ENCODE measurements at regions not wholly inside any gene's neighbourhood (a gene's known extent, or its start where the extent isn't known, plus 50 kb on each side); places are given as distances from the start of the nearest gene placed in this dataset.

DNA sequence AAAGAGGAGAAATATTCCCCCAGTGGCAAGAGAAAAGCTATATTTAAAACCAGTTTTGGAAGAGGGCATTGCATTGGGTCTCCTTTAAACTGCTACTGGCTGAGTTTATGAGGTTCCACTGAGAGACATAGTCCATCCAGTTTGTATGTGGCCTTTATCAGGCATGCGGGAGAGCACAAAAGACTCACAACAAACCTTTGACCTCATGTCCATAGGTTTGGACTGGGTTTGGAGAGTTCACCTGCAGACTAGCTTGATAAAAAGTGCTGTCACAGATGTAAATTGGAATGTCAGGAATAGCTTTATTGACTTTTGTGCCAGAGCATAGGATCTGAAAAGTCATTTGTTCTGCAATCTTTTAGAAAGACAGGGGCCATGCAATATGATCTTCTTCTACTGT is 131.0 kb upstream of the NRIP1 start:
- POLR2A ChIA-PET, result interaction anchor here (0.7 to 1.2 kb wide), 2 partner anchors 8 to 980 kb away, joined by 4 read pairs; partner anchors contain the start of gene RBM11
- H3K4me1 ChIP-seq (ENCODE audit: control insufficient read depth, insufficient read depth, low read length), result peaks cover 5% of the 10 kb centered on the region
- no peaks in the 10 kb centered on the region for H3K36me3 ChIP-seq (ENCODE audit: control insufficient read depth in 2 of 2, insufficient read depth in 1 of 2, low read length in 2 of 2)
- no peak for TF ChIP-seq ZNF792 (tag by site-specific recombination; IDR thresholded peaks at IDR 0.05)
- TF ChIP-seq RBAK (tag by site-specific recombination; IDR thresholded peaks at IDR 0.05), result no peak
- no peak for TF ChIP-seq ZSCAN30 (tag by site-specific recombination; IDR thresholded peaks at IDR 0.05)
- no peak for TF ChIP-seq KLF7 (tag by site-specific recombination; IDR thresholded peaks at IDR 0.05; ENCODE audit: borderline replicate concordance)
- no peak for TF ChIP-seq ZNF48 (tag by site-specific recombination; IDR thresholded peaks at IDR 0.05)
- no peak for TF ChIP-seq FEZF1 (tag by site-specific recombination; IDR thresholded peaks at IDR 0.05)
- TF ChIP-seq, protein P1, sequence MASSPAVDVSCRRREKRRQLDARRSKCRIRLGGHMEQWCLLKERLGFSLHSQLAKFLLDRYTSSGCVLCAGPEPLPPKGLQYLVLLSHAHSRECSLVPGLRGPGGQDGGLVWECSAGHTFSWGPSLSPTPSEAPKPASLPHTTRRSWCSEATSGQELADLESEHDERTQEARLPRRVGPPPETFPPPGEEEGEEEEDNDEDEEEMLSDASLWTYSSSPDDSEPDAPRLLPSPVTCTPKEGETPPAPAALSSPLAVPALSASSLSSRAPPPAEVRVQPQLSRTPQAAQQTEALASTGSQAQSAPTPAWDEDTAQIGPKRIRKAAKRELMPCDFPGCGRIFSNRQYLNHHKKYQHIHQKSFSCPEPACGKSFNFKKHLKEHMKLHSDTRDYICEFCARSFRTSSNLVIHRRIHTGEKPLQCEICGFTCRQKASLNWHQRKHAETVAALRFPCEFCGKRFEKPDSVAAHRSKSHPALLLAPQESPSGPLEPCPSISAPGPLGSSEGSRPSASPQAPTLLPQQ (tag by site-specific recombination; IDR thresholded peaks at IDR 0.05), result no peak
- no peak for TF ChIP-seq ZNF776 (tag by site-specific recombination; IDR thresholded peaks at IDR 0.05; ENCODE audit: borderline replicate concordance)
- TF ChIP-seq ZNF623 (tag by site-specific recombination; IDR thresholded peaks at IDR 0.05), result no peak
- no peaks in the 10 kb centered on the region for H3K9me3 ChIP-seq (ENCODE audit: control insufficient read depth, insufficient read depth, low read depth, low read length)
- CTCF ChIA-PET, result interaction anchor here (0.6 to 0.9 kb wide), 2 partner anchors 9 to 27 kb away, joined by 3 read pairs; no protein-coding TSS in a partner anchor
- H3K4me3 ChIP-seq (ENCODE audit: low read depth, low read length), result no peak overlapping the region
- no peak overlapping the region for H3K27ac ChIP-seq (ENCODE audit: extremely low read depth, low read depth, low read length)

DNA sequence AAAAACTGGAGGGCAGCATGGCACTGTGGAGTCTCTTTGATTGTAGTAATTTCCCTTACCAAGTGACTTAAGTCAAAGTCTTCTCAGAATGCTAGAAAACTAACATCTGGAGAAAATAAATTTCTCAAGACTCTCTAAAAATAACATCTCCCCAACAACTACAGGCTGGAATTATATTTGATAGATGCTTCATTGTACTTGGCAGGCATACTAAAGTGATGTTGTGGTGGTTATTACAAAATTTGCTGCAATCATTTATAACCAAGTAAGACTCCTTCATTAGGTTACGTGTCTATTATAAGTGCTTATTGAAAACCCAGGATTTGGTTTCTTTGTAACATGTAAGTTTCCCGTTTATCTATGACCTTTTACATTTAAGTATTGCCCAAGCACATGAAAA is 132.9 kb upstream of the NRIP1 start:
- Histone ChIP-seq H3K4me3 (ENCODE audit: low read depth, low read length) (no peak overlapping the region), H3K36me3 (ENCODE audit: control insufficient read depth in 2 of 2, insufficient read depth in 1 of 2, low read length in 2 of 2) (no peaks in the 10 kb centered on the region), H3K4me1 (ENCODE audit: control insufficient read depth, insufficient read depth, low read length) (peaks cover 5% of the 10 kb centered on the region), H3K9me3 (ENCODE audit: control insufficient read depth, insufficient read depth, low read depth, low read length) (no peaks in the 10 kb centered on the region), H3K27ac (ENCODE audit: extremely low read depth, low read depth, low read length) (no peak overlapping the region)
- POLR2A ChIA-PET, result no interaction called here
- TF ChIP-seq WT1 (tag by site-specific recombination; IDR thresholded peaks at IDR 0.05) (no peak), KLF9 (tag by site-specific recombination; IDR thresholded peaks at IDR 0.05; ENCODE audit: low read depth) (no peak), PRDM1 (tag by site-specific recombination; IDR thresholded peaks at IDR 0.05) (no peak), FEZF1 (tag by site-specific recombination; IDR thresholded peaks at IDR 0.05) (no peak), ZNF157 (tag by site-specific recombination; IDR thresholded peaks at IDR 0.05) (no peak), ZNF354C (tag by site-specific recombination; IDR thresholded peaks at IDR 0.05; ENCODE audit: borderline replicate concordance, low read depth) (no peak), ZNF394 (tag by site-specific recombination; IDR thresholded peaks at IDR 0.05; ENCODE audit: borderline replicate concordance) (no peak), ZNF174 (tag by site-specific recombination; IDR thresholded peaks at IDR 0.05) (no peak), ZNF473 (tag by site-specific recombination; IDR thresholded peaks at IDR 0.05) (no peak), ZBTB7A (tag by site-specific recombination; IDR thresholded peaks at IDR 0.05; ENCODE audit: low read depth) (no peak)
- TF ChIP-seq, protein P2, sequence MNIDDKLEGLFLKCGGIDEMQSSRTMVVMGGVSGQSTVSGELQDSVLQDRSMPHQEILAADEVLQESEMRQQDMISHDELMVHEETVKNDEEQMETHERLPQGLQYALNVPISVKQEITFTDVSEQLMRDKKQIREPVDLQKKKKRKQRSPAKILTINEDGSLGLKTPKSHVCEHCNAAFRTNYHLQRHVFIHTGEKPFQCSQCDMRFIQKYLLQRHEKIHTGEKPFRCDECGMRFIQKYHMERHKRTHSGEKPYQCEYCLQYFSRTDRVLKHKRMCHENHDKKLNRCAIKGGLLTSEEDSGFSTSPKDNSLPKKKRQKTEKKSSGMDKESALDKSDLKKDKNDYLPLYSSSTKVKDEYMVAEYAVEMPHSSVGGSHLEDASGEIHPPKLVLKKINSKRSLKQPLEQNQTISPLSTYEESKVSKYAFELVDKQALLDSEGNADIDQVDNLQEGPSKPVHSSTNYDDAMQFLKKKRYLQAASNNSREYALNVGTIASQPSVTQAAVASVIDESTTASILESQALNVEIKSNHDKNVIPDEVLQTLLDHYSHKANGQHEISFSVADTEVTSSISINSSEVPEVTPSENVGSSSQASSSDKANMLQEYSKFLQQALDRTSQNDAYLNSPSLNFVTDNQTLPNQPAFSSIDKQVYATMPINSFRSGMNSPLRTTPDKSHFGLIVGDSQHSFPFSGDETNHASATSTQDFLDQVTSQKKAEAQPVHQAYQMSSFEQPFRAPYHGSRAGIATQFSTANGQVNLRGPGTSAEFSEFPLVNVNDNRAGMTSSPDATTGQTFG (tag by site-specific recombination; IDR thresholded peaks at IDR 0.05; ENCODE audit: borderline replicate concordance), result no peak
- CTCF ChIA-PET, result interaction anchor here (0.9 kb wide), 1 partner anchor 285 kb away, joined by 3 read pairs; no protein-coding TSS in a partner anchor

Data from HEK293 (cell line).